H9 (cell line): ENCODE measurements at regions not wholly inside any gene's neighbourhood (a gene's known extent, or its start where the extent isn't known, plus 50 kb on each side); places are given as distances from the start of the nearest gene placed in this dataset.

Experiments
- DNase-seq: peaks from one replicate; pipeline ENCODE4 v3.0.0-alpha.2; 2017
- H2AFZ ChIP-seq: one replicate; pipeline ENCODE4 v1.6.1; 2013; ENCODE audit warnings: mild to moderate bottlenecking, low read length, control low read depth, moderate library complexity
- H2AK5ac ChIP-seq: 2 replicates; pipeline ENCODE4 v1.6.1; 2013; ENCODE audit warnings: low read length, control low read depth, mixed read lengths; ENCODE audit not compliant: insufficient read length
- H2BK120ac ChIP-seq: one replicate; pipeline ENCODE4 v1.6.1; 2013; ENCODE audit warnings: low read depth, mild to moderate bottlenecking, low read length, control low read depth, inconsistent platforms; ENCODE audit not compliant: poor library complexity, severe bottlenecking
- H2BK12ac ChIP-seq: 2 replicates; pipeline ENCODE4 v1.6.1; 2013; ENCODE audit warnings: low read length, control low read depth, mixed read lengths, low read depth; ENCODE audit not compliant: insufficient read length
- H2BK15ac ChIP-seq: 2 replicates; pipeline ENCODE4 v1.6.1; 2013; ENCODE audit warnings: low read depth, low read length, control low read depth
- H2BK20ac ChIP-seq: one replicate; pipeline ENCODE4 v1.6.1; 2013; ENCODE audit warnings: low read depth, mild to moderate bottlenecking, low read length, control low read depth, inconsistent platforms; ENCODE audit not compliant: poor library complexity, severe bottlenecking
- H2BK5ac ChIP-seq: 2 replicates; pipeline ENCODE4 v1.6.1; 2013; ENCODE audit warnings: low read length, control low read depth, mixed read lengths; ENCODE audit not compliant: insufficient read length
- H3K14ac ChIP-seq: 2 replicates; pipeline ENCODE4 v1.6.1; 2013; ENCODE audit warnings: low read length, control low read depth; ENCODE audit not compliant: insufficient read depth
- H3K18ac ChIP-seq: 2 replicates; pipeline ENCODE4 v1.6.1; 2013; ENCODE audit warnings: low read depth, mild to moderate bottlenecking, mixed read lengths, low read length, control low read depth; ENCODE audit not compliant: insufficient read length
- H3K23ac ChIP-seq: 2 replicates; pipeline ENCODE4 v1.6.1; 2013; ENCODE audit warnings: low read length, control low read depth, mixed read lengths, low read depth; ENCODE audit not compliant: insufficient read length
- H3K23me2 ChIP-seq: 2 replicates; pipeline ENCODE4 v1.6.1; 2013; ENCODE audit warnings: low read depth, mild to moderate bottlenecking, mixed read lengths, low read length, control low read depth; ENCODE audit not compliant: insufficient read length, poor library complexity, severe bottlenecking
- H3K27ac ChIP-seq: 2 replicates; pipeline ENCODE4 v1.5.1; 2013; ENCODE audit warnings: low read length, control low read depth, mixed read lengths, low read depth; ENCODE audit not compliant: insufficient read length
- H3K27me3 ChIP-seq: 2 replicates; pipeline ENCODE4 v1.6.1; 2013; ENCODE audit warnings: low read length, control low read depth, inconsistent platforms; ENCODE audit not compliant: insufficient read depth
- H3K4ac ChIP-seq: 2 replicates; pipeline ENCODE4 v1.6.1; 2013; ENCODE audit warnings: low read depth, mild to moderate bottlenecking, control low read depth, inconsistent platforms, low read length, moderate library complexity
- H3K4me1 ChIP-seq: 2 replicates; pipeline ENCODE4 v1.6.1; 2013; ENCODE audit warnings: low read length, control low read depth, inconsistent platforms; ENCODE audit not compliant: insufficient read depth
- H3K4me2 ChIP-seq: 2 replicates; pipeline ENCODE4 v1.6.1; 2013; ENCODE audit warnings: low read length, control low read depth, mixed read lengths; ENCODE audit not compliant: insufficient read length, insufficient read depth
- H3K56ac ChIP-seq: 2 replicates; pipeline ENCODE4 v1.6.1; 2013; ENCODE audit warnings: low read depth, mild to moderate bottlenecking, mixed read lengths, low read length, control low read depth; ENCODE audit not compliant: insufficient read length
- H3K79me1 ChIP-seq: 2 replicates; pipeline ENCODE4 v1.6.1; 2013; ENCODE audit warnings: low read depth, mild to moderate bottlenecking, moderate library complexity, low read length, control low read depth, inconsistent platforms; ENCODE audit not compliant: insufficient read depth, poor library complexity, severe bottlenecking
- H3K79me2 ChIP-seq: 2 replicates; pipeline ENCODE4 v1.6.1; 2013; ENCODE audit warnings: low read length, control low read depth, inconsistent platforms; ENCODE audit not compliant: insufficient read depth
- H3K9ac ChIP-seq: 2 replicates; pipeline ENCODE4 v1.6.1; 2013; ENCODE audit warnings: low read length, control low read depth, mixed read lengths; ENCODE audit not compliant: insufficient read length; ENCODE audit errors: extremely low read depth
- H3K9me3 ChIP-seq: one replicate; pipeline ENCODE4 v1.6.1; 2013; ENCODE audit warnings: low read depth, low read length, inconsistent platforms; ENCODE audit not compliant: control insufficient read depth
- H3T11ph ChIP-seq: one replicate; pipeline ENCODE4 v1.6.1; 2013; ENCODE audit warnings: mild to moderate bottlenecking, low read length, control low read depth, inconsistent platforms
- H4K20me1 ChIP-seq: one replicate; pipeline ENCODE4 v1.6.1; 2013; ENCODE audit not compliant: control insufficient read depth, insufficient read length, insufficient read depth
- H4K5ac ChIP-seq: 2 replicates; pipeline ENCODE4 v1.6.1; 2013; ENCODE audit warnings: low read depth, mild to moderate bottlenecking, mixed read lengths, low read length, control low read depth; ENCODE audit not compliant: insufficient read length
- H4K8ac ChIP-seq: replicated peaks from 2 replicates; pipeline ENCODE4 v1.6.1; 2013; ENCODE audit warnings: low read length, control low read depth, mixed read lengths, low read depth; ENCODE audit not compliant: insufficient read length
- H4K91ac ChIP-seq: 2 replicates; pipeline ENCODE4 v1.6.1; 2013; ENCODE audit warnings: low read depth, mild to moderate bottlenecking, moderate library complexity, mixed read lengths, low read length, control low read depth; ENCODE audit not compliant: insufficient read length
- H3K27ac Mint-ChIP-seq, 3 experiments: 2 replicates in 2 of 3; 3 replicates in 1 of 3; pipeline ENCODE4 v1.8.0; 2020 to 2021; ENCODE audit warnings: mixed read lengths in 3 of 3, mild to moderate bottlenecking in 1 of 3, moderate library complexity in 1 of 3
- H3K27me3 Mint-ChIP-seq: 2 replicates; pipeline ENCODE4 v1.8.0; 2021; ENCODE audit warnings: low read depth, mild to moderate bottlenecking, moderate library complexity, mixed read lengths
- H3K36me3 Mint-ChIP-seq, 3 experiments: 2 replicates in 2 of 3; 3 replicates in 1 of 3; pipeline ENCODE4 v1.8.0; 2020 to 2021; ENCODE audit warnings: low read depth in 3 of 3, mixed read lengths in 3 of 3; ENCODE audit not compliant: insufficient read depth in 1 of 3
- H3K4me1 Mint-ChIP-seq, 2 experiments: 2 replicates each; pipeline ENCODE4 v1.8.0; 2020; ENCODE audit warnings: mixed read lengths in 2 of 2
- H3K4me3 Mint-ChIP-seq, 2 experiments: 2 replicates in 1 of 2; 3 replicates in 1 of 2; pipeline ENCODE4 v1.8.0; 2020 to 2021; ENCODE audit warnings: mild to moderate bottlenecking in 2 of 2, mixed read lengths in 2 of 2, moderate library complexity in 1 of 2
- H3K9me3 Mint-ChIP-seq, 2 experiments: 2 replicates in 1 of 2; 3 replicates in 1 of 2; pipeline ENCODE4 v1.8.0; 2020; ENCODE audit warnings: mild to moderate bottlenecking in 2 of 2, mixed read lengths in 2 of 2, moderate library complexity in 1 of 2
- WGBS: extraction: QIAGEN DNeasy Blood & Tissue Kit; methylation state at CpG from one replicate; pipeline ENCODE4 v1.1.7; 2013; ENCODE audit warnings: missing lambda C conversion rate, low lambda C conversion rate, mixed read lengths; ENCODE audit not compliant: insufficient read length; ENCODE audit errors: extremely low coverage; 5-methylcytosine and 5-hydroxymethylcytosine counted together
- TF ChIP-seq, protein P1 (sequence below): fragments of 200-600 bp; sonication (generic); conservative IDR thresholded peaks from 3 replicates; pipeline ENCODE4 v1.8.0; 2021; ENCODE audit warnings: antibody characterized with exemption, mild to moderate bottlenecking

DNA sequence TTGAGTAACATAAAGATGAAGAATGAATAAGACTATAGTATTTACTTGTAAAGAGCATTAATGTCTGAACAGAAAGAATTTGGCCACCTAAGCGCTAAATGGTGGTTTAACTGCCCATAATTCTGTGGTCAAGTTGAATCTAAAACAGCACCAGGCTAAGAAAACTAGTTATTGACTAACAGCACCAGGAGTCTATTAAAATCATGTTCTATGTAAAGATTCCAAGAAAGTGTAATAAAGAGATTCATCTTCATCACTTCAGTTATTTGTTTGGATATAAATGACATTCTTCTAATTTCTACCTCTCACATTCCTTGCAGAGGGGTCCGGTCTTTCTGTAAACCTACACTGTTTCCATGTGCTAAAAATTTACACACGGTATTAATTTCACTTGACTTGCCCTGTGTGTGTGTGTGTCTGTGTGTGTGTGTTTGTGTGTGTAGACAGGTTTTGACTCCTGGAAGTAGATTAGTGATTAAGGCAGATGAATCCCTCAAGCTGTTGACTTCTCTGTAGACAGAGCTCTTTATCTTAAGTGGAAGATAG lies 84.4 kb downstream of the KLF6 start:
- Mint-ChIP-seq H3K9me3 (0 out of 5 replicates have a peak, but pooled peaks cover 0 to 4% of the 10 kb centered on the region in 2 experiments), H3K27ac (peak overlapping the region in 1 of 3 experiments; percentile 12; a peak in 1 of 7 replicates), H3K27me3 (no peaks in the 10 kb centered on the region; the same call in 1 of the 2 replicates), H3K36me3 (peaks cover 0 to 2% (median 0%) of the 10 kb centered on the region in 3 experiments; a peak in 1 of 7 replicates), H3K4me1 (peaks cover 28% of the 10 kb centered on the region in 2 experiments), H3K4me3 (no peak overlapping the region)
- WGBS = no CpG with 5 or more reads among the region's 3 CpGs
- DNase-seq = no peak
- no peak overlapping the region for H2BK15ac ChIP-seq
- H3K4me1 ChIP-seq = peaks cover 5% of the 10 kb centered on the region; the same call in 1 of the 2 replicates
- no peaks in the 10 kb centered on the region for H3K79me1 ChIP-seq
- no peak overlapping the region for H4K8ac ChIP-seq
- no peak overlapping the region for H3K27ac ChIP-seq
- H3K18ac ChIP-seq = no peak overlapping the region
- H2BK120ac ChIP-seq = no peak overlapping the region
- no peak overlapping the region for H2AFZ ChIP-seq
- H2BK20ac ChIP-seq = no peak overlapping the region
- no peaks in the 10 kb centered on the region for H3K27me3 ChIP-seq
- no peak overlapping the region for H3K4me2 ChIP-seq
- H3K79me2 ChIP-seq = no peaks in the 10 kb centered on the region
- no peak overlapping the region for H3K4ac ChIP-seq
- H3K23ac ChIP-seq = no peak overlapping the region
- no peak overlapping the region for H3T11ph ChIP-seq
- no peak overlapping the region for H2BK12ac ChIP-seq
- H2BK5ac ChIP-seq = no peak overlapping the region
- H3K9ac ChIP-seq = no peak overlapping the region
- no peaks in the 10 kb centered on the region for H4K20me1 ChIP-seq
- H3K14ac ChIP-seq = no peak overlapping the region
- H3K23me2 ChIP-seq = no peaks in the 10 kb centered on the region
- TF ChIP-seq, protein P1, sequence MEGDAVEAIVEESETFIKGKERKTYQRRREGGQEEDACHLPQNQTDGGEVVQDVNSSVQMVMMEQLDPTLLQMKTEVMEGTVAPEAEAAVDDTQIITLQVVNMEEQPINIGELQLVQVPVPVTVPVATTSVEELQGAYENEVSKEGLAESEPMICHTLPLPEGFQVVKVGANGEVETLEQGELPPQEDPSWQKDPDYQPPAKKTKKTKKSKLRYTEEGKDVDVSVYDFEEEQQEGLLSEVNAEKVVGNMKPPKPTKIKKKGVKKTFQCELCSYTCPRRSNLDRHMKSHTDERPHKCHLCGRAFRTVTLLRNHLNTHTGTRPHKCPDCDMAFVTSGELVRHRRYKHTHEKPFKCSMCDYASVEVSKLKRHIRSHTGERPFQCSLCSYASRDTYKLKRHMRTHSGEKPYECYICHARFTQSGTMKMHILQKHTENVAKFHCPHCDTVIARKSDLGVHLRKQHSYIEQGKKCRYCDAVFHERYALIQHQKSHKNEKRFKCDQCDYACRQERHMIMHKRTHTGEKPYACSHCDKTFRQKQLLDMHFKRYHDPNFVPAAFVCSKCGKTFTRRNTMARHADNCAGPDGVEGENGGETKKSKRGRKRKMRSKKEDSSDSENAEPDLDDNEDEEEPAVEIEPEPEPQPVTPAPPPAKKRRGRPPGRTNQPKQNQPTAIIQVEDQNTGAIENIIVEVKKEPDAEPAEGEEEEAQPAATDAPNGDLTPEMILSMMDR = no peak
- H4K5ac ChIP-seq = no peak overlapping the region
- no peak overlapping the region for H2AK5ac ChIP-seq
- no peak overlapping the region for H4K91ac ChIP-seq
- no peaks in the 10 kb centered on the region for H3K9me3 ChIP-seq
- no peak overlapping the region for H3K56ac ChIP-seq
